HepG2 (cell line): ENCODE measurements at regions not wholly inside any gene's neighbourhood (a gene's known extent, or its start where the extent isn't known, plus 50 kb on each side); places are given as distances from the start of the nearest gene placed in this dataset.

Experiments
- ATAC-seq: fragments of 200-7000 bp; cut with Tn5 transposase; 3 replicates; pipeline ENCODE4 v1.9.1; 2020; ENCODE audit warnings: mild to moderate bottlenecking, moderate library complexity
- BruUV-seq: library from RNA; stranded (reverse); fragments of 400-500 nt; replicated peaks from 2 replicates; lab custom pipeline; 2021; lab: Mats Ljungman, UMichigan
- CTCF ChIA-PET: fragments of 300-600 bp; formaldehyde crosslinking; extraction: SDS; loops from one replicate; lab custom pipeline; 2021; ENCODE audit warnings: low total read pairs, inconsistent platforms, low intra/inter-chr PET ratio; lab: Yijun Ruan, JAX
- POLR2A ChIA-PET: fragments of 350-600 bp; sonication (Branson Sonifier 250); formaldehyde crosslinking; loops from one replicate; lab custom pipeline; 2020; ENCODE audit warnings: antibody characterized with exemption, inconsistent platforms; lab: Yijun Ruan, JAX
- DNase-seq: peaks from one replicate; pipeline ENCODE4 v3.0.0-alpha.2; 2015; ENCODE audit warnings: low spot score
- FAIRE-seq: peaks from 3 replicates; lab custom pipeline; 2011; peaks lifted over from hg19 to GRCh38; lab: Jason Lieb, UNC
- H2AFZ ChIP-seq: one replicate; pipeline ENCODE4 v1.6.1; 2011; ENCODE audit warnings: low read length, inconsistent platforms
- H3K27ac ChIP-seq: fragments of 300-600 bp; 3 replicates; pipeline ENCODE4 v1.8.0; 2011; ENCODE audit warnings: mixed run types, mild to moderate bottlenecking, mixed read lengths, low read length, inconsistent platforms; ENCODE audit not compliant: insufficient read depth; ENCODE audit errors: extremely low read length
- H3K27me3 ChIP-seq, 2 experiments: fragments of 200-600 bp in 1 of 2; 2 replicates in 1 of 2; 3 replicates in 1 of 2; pipeline versions ENCODE4 v1.6.0 to v1.8.0; 2011; ENCODE audit warnings: low read length in 2 of 2, mild to moderate bottlenecking in 2 of 2, moderate library complexity in 2 of 2, inconsistent platforms in 1 of 2; ENCODE audit not compliant: insufficient read depth in 2 of 2, control insufficient read depth in 1 of 2
- H3K36me3 ChIP-seq, 2 experiments: fragments of 200-600 bp in 1 of 2; replicated peaks in 1 of 2; 2 replicates in 1 of 2; 3 replicates in 1 of 2; pipeline versions ENCODE4 v1.5.1 to v1.8.0; 2011; ENCODE audit warnings: low read length in 2 of 2, inconsistent platforms in 1 of 2; ENCODE audit not compliant: insufficient read depth in 2 of 2, control insufficient read depth in 1 of 2
- H3K4me1 ChIP-seq: 2 replicates; pipeline ENCODE4 v1.5.1; 2012; ENCODE audit warnings: low read length, inconsistent platforms; ENCODE audit not compliant: insufficient read depth
- H3K4me2 ChIP-seq: 2 replicates; pipeline ENCODE4 v1.6.0; 2011; ENCODE audit warnings: low read depth, low read length, inconsistent platforms
- H3K4me3 ChIP-seq, 3 experiments: fragments of 200-600 bp in 1 of 3; sonication (generic), shearing (Covaris generic) in 1 of 3; replicated peaks in 1 of 3; 2 replicates each; pipeline ENCODE4 v1.5.1; 2011 to 2016; ENCODE audit warnings: low read length in 3 of 3, inconsistent platforms in 2 of 3, low read depth in 2 of 3, mild to moderate bottlenecking in 2 of 3, control low read depth in 1 of 3, mixed read lengths in 1 of 3; ENCODE audit not compliant: insufficient read depth in 1 of 3
- H3K79me2 ChIP-seq: one replicate; pipeline ENCODE4 v1.6.1; 2011; ENCODE audit warnings: low read length, inconsistent platforms; ENCODE audit not compliant: insufficient read depth
- H3K9ac ChIP-seq: 2 replicates; pipeline ENCODE4 v1.6.0; 2011; ENCODE audit warnings: mild to moderate bottlenecking, low read depth, low read length, inconsistent platforms; ENCODE audit not compliant: insufficient read depth
- H3K9me3 ChIP-seq: 2 replicates; pipeline ENCODE4 v1.5.1; 2012; ENCODE audit warnings: mild to moderate bottlenecking, low read length
- H4K20me1 ChIP-seq: 2 replicates; pipeline ENCODE4 v1.6.0; 2011; ENCODE audit warnings: inconsistent platforms, mild to moderate bottlenecking, low read length, moderate library complexity; ENCODE audit not compliant: insufficient read depth
- BORCS8-MEF2B ChIP-seq: sonication (generic); formaldehyde crosslinking; IDR thresholded peaks from 2 replicates; pipeline ENCODE4 v1.8.0; 2022; ENCODE audit warnings: mild to moderate bottlenecking, missing genetic modification reagents
- CCDC6 ChIP-seq: sonication (generic); formaldehyde crosslinking; IDR thresholded peaks from 2 replicates; pipeline ENCODE4 v1.8.1; 2022; ENCODE audit warnings: mild to moderate bottlenecking, missing genetic modification reagents, moderate library complexity
- CENPT ChIP-seq: sonication (generic); formaldehyde crosslinking; IDR thresholded peaks from 2 replicates; pipeline ENCODE4 v1.8.0; 2022; ENCODE audit warnings: low read depth, mild to moderate bottlenecking, moderate library complexity, missing genetic modification reagents
- HDAC2 ChIP-seq: sonication (generic); formaldehyde crosslinking; IDR thresholded peaks from 2 replicates; pipeline ENCODE4 v1.4.0; 2020; ENCODE audit warnings: missing genetic modification reagents
- MEIS2 ChIP-seq: sonication (generic); formaldehyde crosslinking; IDR thresholded peaks from 2 replicates; pipeline ENCODE4 v1.9.0; 2021; ENCODE audit warnings: mild to moderate bottlenecking, missing genetic modification reagents
- NFIB ChIP-seq: sonication (generic); formaldehyde crosslinking; IDR thresholded peaks from 2 replicates; pipeline ENCODE4 v1.9.0; 2021; ENCODE audit warnings: missing genetic modification reagents, mild to moderate bottlenecking, borderline replicate concordance
- NFYC ChIP-seq: IDR thresholded peaks from 2 replicates; pipeline ENCODE4 v1.6.1; 2016; ENCODE audit warnings: missing genetic modification reagents, missing compliant biosample characterization
- TBX3 ChIP-seq: fragments of 450-650 bp; IDR thresholded peaks from 2 replicates; pipeline ENCODE4 v1.6.1; 2017; ENCODE audit warnings: antibody characterized with exemption, mild to moderate bottlenecking, inconsistent platforms, borderline replicate concordance
- TIGD3 ChIP-seq: sonication (generic); formaldehyde crosslinking; IDR thresholded peaks from 2 replicates; pipeline ENCODE4 v1.5.1; 2020; ENCODE audit warnings: mild to moderate bottlenecking, missing genetic modification reagents, borderline replicate concordance
- ZNF12 ChIP-seq: sonication (generic); formaldehyde crosslinking; IDR thresholded peaks from 2 replicates; pipeline ENCODE4 v1.5.0; 2020; ENCODE audit warnings: missing genetic modification reagents
- ZNF550 ChIP-seq: sonication (generic); formaldehyde crosslinking; IDR thresholded peaks from 2 replicates; pipeline ENCODE4 v1.4.0; 2020; ENCODE audit warnings: mild to moderate bottlenecking, missing genetic modification reagents, borderline replicate concordance
- ZNF563 ChIP-seq: sonication (generic); formaldehyde crosslinking; IDR thresholded peaks from 2 replicates; pipeline ENCODE4 v1.8.0; 2022; ENCODE audit warnings: mild to moderate bottlenecking, moderate library complexity, missing genetic modification reagents
- ZNF788 ChIP-seq: sonication (generic); formaldehyde crosslinking; IDR thresholded peaks from 2 replicates; pipeline ENCODE4 v1.5.0; 2020; ENCODE audit warnings: mild to moderate bottlenecking, missing genetic modification reagents, borderline replicate concordance
- ZSCAN21 ChIP-seq: sonication (generic); formaldehyde crosslinking; IDR thresholded peaks from 2 replicates; pipeline ENCODE4 v1.8.0; 2022; ENCODE audit warnings: mild to moderate bottlenecking, missing genetic modification reagents, moderate library complexity, borderline replicate concordance
- ZSCAN31 ChIP-seq: sonication (generic); formaldehyde crosslinking; IDR thresholded peaks from 2 replicates; pipeline ENCODE4 v1.5.0; 2020; ENCODE audit warnings: low read depth, mild to moderate bottlenecking, missing genetic modification reagents
- WGBS: methylation state at CpG from one replicate; pipeline ENCODE4 v1.1.6; 2017; ENCODE audit warnings: low lambda C conversion rate; 5-methylcytosine and 5-hydroxymethylcytosine counted together
- in situ Hi-C: cut with HindIII; loops from 2 replicates; pipeline ENCODE4 v1.10.0; 2017; ENCODE audit warnings: low pct_unique_long_range_greater_than_20kb; ENCODE audit not compliant: extremely low pct_ligation_motif_present
- intact Hi-C: fragments of 100-400 bp; cut with micrococcal nuclease; formaldehyde crosslinking; loops from one replicate; pipeline ENCODE4 v1.10.0; 2022; ENCODE audit not compliant: unreplicated experiment
- TF ChIP-seq, protein P1 (sequence below): sonication (generic); formaldehyde crosslinking; IDR thresholded peaks from 2 replicates; pipeline ENCODE4 v1.4.0; 2020; ENCODE audit warnings: mild to moderate bottlenecking, missing genetic modification reagents

DNA sequence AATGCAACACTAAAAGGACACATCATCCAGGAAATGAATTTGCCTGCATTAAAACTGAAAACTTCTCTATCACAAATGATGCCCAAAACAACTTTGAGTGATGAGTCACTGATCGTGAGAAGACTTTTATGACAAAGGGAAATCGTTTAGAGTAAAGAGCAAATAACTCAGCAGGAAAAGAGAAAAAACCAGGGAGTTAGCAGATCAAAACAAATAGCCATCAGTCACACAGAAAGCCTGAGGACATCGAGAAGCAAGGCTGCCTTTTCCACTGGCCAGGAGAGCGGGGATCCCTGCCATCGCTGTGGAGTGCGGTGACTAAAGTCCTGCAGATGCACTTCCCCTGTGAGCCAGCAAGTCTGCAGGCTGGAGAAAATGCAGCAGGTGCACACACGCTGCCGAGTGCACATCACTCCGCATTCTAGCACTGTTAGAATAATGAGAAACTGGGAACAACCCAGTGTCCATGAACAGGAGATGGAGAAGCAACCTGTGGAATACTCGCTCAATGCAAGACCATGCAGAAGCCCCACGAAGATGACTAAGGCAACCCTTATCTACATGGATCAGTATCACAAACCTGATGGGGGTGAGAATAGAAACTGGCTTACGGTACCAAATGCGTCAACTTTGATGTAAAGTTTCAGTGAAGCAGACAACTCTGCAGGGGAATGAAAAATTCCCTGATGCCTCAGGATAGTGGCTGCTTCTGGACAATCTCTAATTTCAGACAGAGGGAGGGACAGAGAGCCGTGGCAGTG is 86.4 kb downstream of the NSMCE3 start:
- Histone ChIP-seq H3K4me3 (no peak overlapping the region), H4K20me1 (no peaks in the 10 kb centered on the region), H3K4me2 (no peak overlapping the region), H3K27ac (no peak overlapping the region), H3K79me2 (no peaks in the 10 kb centered on the region), H3K4me1 (no peaks in the 10 kb centered on the region), H3K9me3 (no peaks in the 10 kb centered on the region), H2AFZ (no peak overlapping the region), H3K27me3 (peaks cover 2 to 11% of the 10 kb centered on the region in 2 experiments; a peak in 1 of 5 replicates), H3K9ac (no peak overlapping the region), H3K36me3 (no peaks in the 10 kb centered on the region)
- no peak for ATAC-seq
- no peak for FAIRE-seq
- in situ Hi-C loops: no loop called here
- ChIA-PET CTCF (no interaction called here), POLR2A (no interaction called here)
- WGBS: 8% methylated on average over 11 of the region's 14 CpGs
- intact Hi-C loops: no loop called here
- BruUV-seq: no TSS peak
- no peak for DNase-seq
- no peak for TF ChIP-seq NFIB (CRISPR knock-in tag)
- no peak for TF ChIP-seq BORCS8-MEF2B (CRISPR knock-in tag)
- TF ChIP-seq ZSCAN21 (CRISPR knock-in tag): no peak
- TF ChIP-seq ZSCAN31 (CRISPR knock-in tag): no peak
- no peak for TF ChIP-seq ZNF12 (CRISPR knock-in tag)
- TF ChIP-seq, protein P1, sequence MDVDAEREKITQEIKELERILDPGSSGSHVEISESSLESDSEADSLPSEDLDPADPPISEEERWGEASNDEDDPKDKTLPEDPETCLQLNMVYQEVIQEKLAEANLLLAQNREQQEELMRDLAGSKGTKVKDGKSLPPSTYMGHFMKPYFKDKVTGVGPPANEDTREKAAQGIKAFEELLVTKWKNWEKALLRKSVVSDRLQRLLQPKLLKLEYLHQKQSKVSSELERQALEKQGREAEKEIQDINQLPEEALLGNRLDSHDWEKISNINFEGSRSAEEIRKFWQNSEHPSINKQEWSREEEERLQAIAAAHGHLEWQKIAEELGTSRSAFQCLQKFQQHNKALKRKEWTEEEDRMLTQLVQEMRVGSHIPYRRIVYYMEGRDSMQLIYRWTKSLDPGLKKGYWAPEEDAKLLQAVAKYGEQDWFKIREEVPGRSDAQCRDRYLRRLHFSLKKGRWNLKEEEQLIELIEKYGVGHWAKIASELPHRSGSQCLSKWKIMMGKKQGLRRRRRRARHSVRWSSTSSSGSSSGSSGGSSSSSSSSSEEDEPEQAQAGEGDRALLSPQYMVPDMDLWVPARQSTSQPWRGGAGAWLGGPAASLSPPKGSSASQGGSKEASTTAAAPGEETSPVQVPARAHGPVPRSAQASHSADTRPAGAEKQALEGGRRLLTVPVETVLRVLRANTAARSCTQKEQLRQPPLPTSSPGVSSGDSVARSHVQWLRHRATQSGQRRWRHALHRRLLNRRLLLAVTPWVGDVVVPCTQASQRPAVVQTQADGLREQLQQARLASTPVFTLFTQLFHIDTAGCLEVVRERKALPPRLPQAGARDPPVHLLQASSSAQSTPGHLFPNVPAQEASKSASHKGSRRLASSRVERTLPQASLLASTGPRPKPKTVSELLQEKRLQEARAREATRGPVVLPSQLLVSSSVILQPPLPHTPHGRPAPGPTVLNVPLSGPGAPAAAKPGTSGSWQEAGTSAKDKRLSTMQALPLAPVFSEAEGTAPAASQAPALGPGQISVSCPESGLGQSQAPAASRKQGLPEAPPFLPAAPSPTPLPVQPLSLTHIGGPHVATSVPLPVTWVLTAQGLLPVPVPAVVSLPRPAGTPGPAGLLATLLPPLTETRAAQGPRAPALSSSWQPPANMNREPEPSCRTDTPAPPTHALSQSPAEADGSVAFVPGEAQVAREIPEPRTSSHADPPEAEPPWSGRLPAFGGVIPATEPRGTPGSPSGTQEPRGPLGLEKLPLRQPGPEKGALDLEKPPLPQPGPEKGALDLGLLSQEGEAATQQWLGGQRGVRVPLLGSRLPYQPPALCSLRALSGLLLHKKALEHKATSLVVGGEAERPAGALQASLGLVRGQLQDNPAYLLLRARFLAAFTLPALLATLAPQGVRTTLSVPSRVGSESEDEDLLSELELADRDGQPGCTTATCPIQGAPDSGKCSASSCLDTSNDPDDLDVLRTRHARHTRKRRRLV (CRISPR knock-in tag): no peak
- no peak for TF ChIP-seq TBX3
- TF ChIP-seq CENPT (CRISPR knock-in tag): no peak
- TF ChIP-seq ZNF550 (CRISPR knock-in tag): no peak
- no peak for TF ChIP-seq CCDC6 (CRISPR knock-in tag)
- no peak for TF ChIP-seq MEIS2 (CRISPR knock-in tag)
- no peak for TF ChIP-seq ZNF788 (CRISPR knock-in tag)
- TF ChIP-seq NFYC (CRISPR knock-in tag): no peak
- TF ChIP-seq HDAC2 (CRISPR knock-in tag): no peak
- TF ChIP-seq TIGD3 (CRISPR knock-in tag): no peak
- TF ChIP-seq ZNF563: no peak
